HFFc6 (cell line): ENCODE measurements at regions not wholly inside any gene's neighbourhood (a gene's known extent, or its start where the extent isn't known, plus 50 kb on each side); places are given as distances from the start of the nearest gene placed in this dataset.

Experiments
- DNase-seq: peaks from one replicate; pipeline ENCODE4 v3.0.0-alpha.2; 2018
- H3K27ac Mint-ChIP-seq: 2 replicates; pipeline ENCODE4 v1.8.0; 2020; ENCODE audit warnings: mild to moderate bottlenecking, mixed read lengths
- H3K27me3 Mint-ChIP-seq: 2 replicates; pipeline ENCODE4 v1.8.0; 2021; ENCODE audit warnings: mild to moderate bottlenecking, moderate library complexity, mixed read lengths; ENCODE audit not compliant: insufficient read depth
- H3K36me3 Mint-ChIP-seq: 2 replicates; pipeline ENCODE4 v1.8.0; 2021; ENCODE audit warnings: low read depth, mixed read lengths
- H3K4me1 Mint-ChIP-seq: 2 replicates; pipeline ENCODE4 v1.8.0; 2020; ENCODE audit warnings: low read depth, mixed read lengths
- H3K4me3 Mint-ChIP-seq: 2 replicates; pipeline ENCODE4 v1.8.0; 2020; ENCODE audit warnings: mild to moderate bottlenecking, moderate library complexity, mixed read lengths
- H3K9me3 Mint-ChIP-seq: 2 replicates; pipeline ENCODE4 v1.8.0; 2020; ENCODE audit warnings: mild to moderate bottlenecking, mixed read lengths
- CTCF ChIP-seq: fragments of 200-600 bp; sonication (generic); IDR thresholded peaks from 2 replicates; pipeline ENCODE4 v1.5.0; 2021; ENCODE audit warnings: antibody characterized with exemption, mild to moderate bottlenecking

- Mint-ChIP-seq H3K27ac (no peak overlapping the region), H3K27me3 (no peaks in the 10 kb centered on the region), H3K4me3 (no peak overlapping the region), H3K36me3 (no peaks in the 10 kb centered on the region), H3K9me3 (peaks cover 17% of the 10 kb centered on the region), H3K4me1 (no peaks in the 10 kb centered on the region)
- no peak for DNase-seq
- no peak for TF ChIP-seq CTCF
Observed at GRCh38 chr6:102402635-102403329, 1009.3 kb downstream of the GRIK2 start.

- peaks cover 7% of the 10 kb centered on the region for H3K9me3 Mint-ChIP-seq
- H3K27ac Mint-ChIP-seq = no peak overlapping the region
- no peak overlapping the region for H3K4me3 Mint-ChIP-seq
- H3K27me3 Mint-ChIP-seq = no peaks in the 10 kb centered on the region
- H3K36me3 Mint-ChIP-seq = no peaks in the 10 kb centered on the region
- no peak for TF ChIP-seq CTCF
- no peak for DNase-seq
- no peaks in the 10 kb centered on the region for H3K4me1 Mint-ChIP-seq
Observed at GRCh38 chr6:102398788-102399390, 1005.4 kb downstream of the GRIK2 start.

- Mint-ChIP-seq H3K36me3 (no peaks in the 10 kb centered on the region), H3K27ac (no peak overlapping the region), H3K4me3 (no peak overlapping the region), H3K27me3 (no peaks in the 10 kb centered on the region), H3K9me3 (peaks cover 21% of the 10 kb centered on the region), H3K4me1 (no peaks in the 10 kb centered on the region)
- no peak for DNase-seq
- no peak for TF ChIP-seq CTCF
Observed at GRCh38 chr6:102390541-102390940, 997.0 kb downstream of the GRIK2 start.

GRCh38 chr6:102389994-102390393, 996.5 kb downstream of the GRIK2 start:
- no peak for DNase-seq
- Mint-ChIP-seq H3K4me3 (no peak overlapping the region), H3K27me3 (no peaks in the 10 kb centered on the region), H3K9me3 (peaks cover 21% of the 10 kb centered on the region), H3K27ac (no peak overlapping the region), H3K4me1 (no peaks in the 10 kb centered on the region), H3K36me3 (no peaks in the 10 kb centered on the region)
- no peak for TF ChIP-seq CTCF

GRCh38 chr6:102387326-102388033, 994.0 kb downstream of the GRIK2 start:
- Mint-ChIP-seq H3K36me3 (no peaks in the 10 kb centered on the region), H3K27ac (no peak overlapping the region), H3K4me1 (no peaks in the 10 kb centered on the region), H3K27me3 (no peaks in the 10 kb centered on the region), H3K9me3 (peaks cover 26% of the 10 kb centered on the region), H3K4me3 (no peak overlapping the region)
- no peak for DNase-seq
- no peak for TF ChIP-seq CTCF
